ENCODE measurements at regions not wholly inside any gene's neighbourhood (a gene's known extent, or its start where the extent isn't known, plus 50 kb on each side); places are given as distances from the start of the nearest gene placed in this dataset.

GRCh38 chr13:39823063-39823713, 167.7 kb downstream of the COG6 start:
- Histone ChIP-seq H3K9me2 (replicated peaks; ENCODE audit: control insufficient read depth, low read length) (no peaks in the 10 kb centered on the region), H3K79me2 (ENCODE audit: control insufficient read depth, low read length) (no peaks in the 10 kb centered on the region), H3K27ac (ENCODE audit: low read depth, low read length) (no peak overlapping the region), H3K9me3 (ENCODE audit: control insufficient read depth, insufficient read depth, low read length) (no peaks in the 10 kb centered on the region), H3K27me3 (ENCODE audit: control insufficient read depth, low read length) (no peaks in the 10 kb centered on the region), H4K20me1 (ENCODE audit: control insufficient read depth, insufficient read depth, low read depth, low read length) (no peaks in the 10 kb centered on the region), H3K4me2 (ENCODE audit: low read length) (no peak overlapping the region), H3K36me3 (ENCODE audit: control insufficient read depth, low read length) (no peaks in the 10 kb centered on the region), H3K4me1 (ENCODE audit: control insufficient read depth, low read length) (no peaks in the 10 kb centered on the region), H3K4me3 (ENCODE audit: low read length) (no peak overlapping the region), H3F3A (ENCODE audit: control insufficient read depth, insufficient read depth) (no peaks in the 10 kb centered on the region)
- TF ChIP-seq EZH2phosphoT487 (IDR thresholded peaks at IDR 0.05; ENCODE audit: borderline replicate concordance, low read length): no peak
- no peak for TF ChIP-seq CTCF (IDR thresholded peaks at IDR 0.05; ENCODE audit: low read depth, low read length, poor library complexity, severe bottlenecking)

GRCh38 chr13:39825886-39826285, 170.4 kb downstream of the COG6 start:
- H3K4me3 ChIP-seq (ENCODE audit: low read length): no peak overlapping the region

GRCh38 chr13:39835253-39835652, 179.8 kb downstream of the COG6 start:
- no peaks in the 10 kb centered on the region for H3F3A ChIP-seq (ENCODE audit: control insufficient read depth, insufficient read depth)
- no peaks in the 10 kb centered on the region for H3K4me1 ChIP-seq (ENCODE audit: control insufficient read depth, low read length)
- H3K36me3 ChIP-seq (ENCODE audit: control insufficient read depth, low read length): no peaks in the 10 kb centered on the region
- no peaks in the 10 kb centered on the region for H3K9me2 ChIP-seq (replicated peaks; ENCODE audit: control insufficient read depth, low read length)
- H3K79me2 ChIP-seq (ENCODE audit: control insufficient read depth, low read length): no peaks in the 10 kb centered on the region
- no peak overlapping the region for H3K27ac ChIP-seq (ENCODE audit: low read depth, low read length)
- TF ChIP-seq CTCF (IDR thresholded peaks at IDR 0.05; ENCODE audit: low read depth, low read length, poor library complexity, severe bottlenecking): no peak
- no peak for TF ChIP-seq EZH2phosphoT487 (IDR thresholded peaks at IDR 0.05; ENCODE audit: borderline replicate concordance, low read length)
- H3K4me3 ChIP-seq (ENCODE audit: low read length): no peak overlapping the region
- no peak overlapping the region for H3K4me2 ChIP-seq (ENCODE audit: low read length)
- H3K27me3 ChIP-seq (ENCODE audit: control insufficient read depth, low read length): no peaks in the 10 kb centered on the region
- H3K9me3 ChIP-seq (ENCODE audit: control insufficient read depth, insufficient read depth, low read length): no peaks in the 10 kb centered on the region
- no peaks in the 10 kb centered on the region for H4K20me1 ChIP-seq (ENCODE audit: control insufficient read depth, insufficient read depth, low read depth, low read length)

More at GRCh38 chr13:39825886-39826285, 170.4 kb downstream of the COG6 start:
- Histone ChIP-seq H3K36me3 (ENCODE audit: control insufficient read depth, low read length) (no peaks in the 10 kb centered on the region), H3K9me2 (replicated peaks; ENCODE audit: control insufficient read depth, low read length) (no peaks in the 10 kb centered on the region), H3K9me3 (ENCODE audit: control insufficient read depth, insufficient read depth, low read length) (no peaks in the 10 kb centered on the region), H3F3A (ENCODE audit: control insufficient read depth, insufficient read depth) (no peaks in the 10 kb centered on the region), H3K27me3 (ENCODE audit: control insufficient read depth, low read length) (no peaks in the 10 kb centered on the region), H3K4me2 (ENCODE audit: low read length) (no peak overlapping the region), H3K27ac (ENCODE audit: low read depth, low read length) (no peak overlapping the region), H3K79me2 (ENCODE audit: control insufficient read depth, low read length) (no peaks in the 10 kb centered on the region), H4K20me1 (ENCODE audit: control insufficient read depth, insufficient read depth, low read depth, low read length) (no peaks in the 10 kb centered on the region), H3K4me1 (ENCODE audit: control insufficient read depth, low read length) (no peaks in the 10 kb centered on the region)
- no peak for TF ChIP-seq CTCF (IDR thresholded peaks at IDR 0.05; ENCODE audit: low read depth, low read length, poor library complexity, severe bottlenecking)
- no peak for TF ChIP-seq EZH2phosphoT487 (IDR thresholded peaks at IDR 0.05; ENCODE audit: borderline replicate concordance, low read length)
